Activated CD8-positive, alpha-beta memory T cell treated with anti-CD3 and anti-CD28 coated beads, Interleukin-2, amount 50 U/mL, for 48 hours (primary cell): ENCODE measurements at regions not wholly inside any gene's neighbourhood (a gene's known extent, or its start where the extent isn't known, plus 50 kb on each side); places are given as distances from the start of the nearest gene placed in this dataset.
"Not testable (repeated sequence)": the region's sequence is repeated elsewhere in the genome, so short reads cannot be mapped to it uniquely, and the experiment has no call there.

ENCODE experiments used
- DNase-seq: peaks from one replicate; pipeline ENCODE4 v3.0.0-alpha.2; 2020

- no peak for DNase-seq
Observed at GRCh38 chr6:158920311-158920905, 79.6 kb downstream of the RSPH3 start.

- no peak for DNase-seq
Observed at GRCh38 chr6:158919865-158920264, 80.1 kb downstream of the RSPH3 start.

GRCh38 chr6:158916617-158917016 lies 83.4 kb downstream of the RSPH3 start:
- no peak for DNase-seq

GRCh38 chr6:158914923-158915322 lies 85.1 kb downstream of the RSPH3 start:
- DNase-seq = no peak

- no peak for DNase-seq
Observed at GRCh38 chr6:158913580-158913979, 86.4 kb downstream of the RSPH3 start.

GRCh38 chr6:158912655-158913054 lies 87.3 kb downstream of the RSPH3 start:
- no peak for DNase-seq

- DNase-seq = no peak
Observed at GRCh38 chr6:158911746-158912480, 88.1 kb downstream of the RSPH3 start.

- DNase-seq = no peak
Observed at GRCh38 chr6:158910484-158911440, 89.2 kb downstream of the RSPH3 start.

GRCh38 chr6:158909938-158910337 lies 90.1 kb downstream of the RSPH3 start:
- no peak for DNase-seq

- DNase-seq = no peak
Observed at GRCh38 chr6:158908606-158909005, 89.4 kb upstream of the EZR start.

GRCh38 chr6:158907931-158908330 lies 88.8 kb upstream of the EZR start:
- no peak for DNase-seq

- no peak for DNase-seq
Observed at GRCh38 chr6:158906926-158907325, 87.8 kb upstream of the EZR start.

GRCh38 chr6:158905277-158905676 lies 86.1 kb upstream of the EZR start:
- no peak for DNase-seq

- DNase-seq = no peak
Observed at GRCh38 chr6:158903801-158904200, 84.6 kb upstream of the EZR start.

GRCh38 chr6:158900663-158901312 lies 81.6 kb upstream of the EZR start:
- DNase-seq = no peak

GRCh38 chr6:158897236-158897635 lies 78.1 kb upstream of the EZR start:
- DNase-seq = no peak

GRCh38 chr6:158895661-158896060 lies 76.5 kb upstream of the EZR start:
- no peak for DNase-seq

GRCh38 chr6:158894193-158894592 lies 75.0 kb upstream of the EZR start:
- DNase-seq = no peak

GRCh38 chr6:158892266-158892665 lies 73.1 kb upstream of the EZR start:
- DNase-seq = no peak

- DNase-seq = not testable (repeated sequence)
Observed at GRCh38 chr6:158891560-158891959, 72.4 kb upstream of the EZR start.

GRCh38 chr6:158888171-158888570 lies 69.0 kb upstream of the EZR start:
- DNase-seq = not testable (repeated sequence)

GRCh38 chr6:158886346-158886977 lies 67.3 kb upstream of the EZR start:
- DNase-seq = not testable (repeated sequence)

- DNase-seq = not testable (repeated sequence)
Observed at GRCh38 chr6:158881884-158882283, 62.7 kb upstream of the EZR start.
